ENCODE measurements at regions not wholly inside any gene's neighbourhood (a gene's known extent, or its start where the extent isn't known, plus 50 kb on each side); places are given as distances from the start of the nearest gene placed in this dataset.
A peak's percentile ranks its signal among the peaks of the same experiment; 100 is the strongest.

- H3K4me3 ChIP-seq (ENCODE audit: low read depth, low read length, poor library complexity, severe bottlenecking) = no peak overlapping the region
- no peak for TF ChIP-seq EZH2 (IDR thresholded peaks at IDR 0.05; ENCODE audit: borderline replicate concordance, low read depth, low read length, poor library complexity, severe bottlenecking)
- no peak for TF ChIP-seq CTCF (conservative IDR thresholded peaks at IDR 0.05; ENCODE audit: low read depth, low read length)
- no peaks in the 10 kb centered on the region for H3K4me1 ChIP-seq (ENCODE audit: insufficient read depth, low read length, poor library complexity, severe bottlenecking)
- no peaks in the 10 kb centered on the region for H3K27me3 ChIP-seq (replicated peaks; ENCODE audit: insufficient read depth, low read depth, low read length, poor library complexity)
- no peaks in the 10 kb centered on the region for H3K36me3 ChIP-seq (ENCODE audit: insufficient read depth, low read length, poor library complexity, severe bottlenecking)
- intact Hi-C loops (cut with micrococcal nuclease; ENCODE audit: unreplicated experiment) = loop anchor here (10.0 kb wide), 1 partner anchor 201 kb away; no protein-coding TSS in a partner anchor
- H3K27ac ChIP-seq (ENCODE audit: low read depth, low read length, poor library complexity, severe bottlenecking) = no peak overlapping the region
- CTCF ChIA-PET = no interaction called here
- BruUV-seq (replicated peaks) = no TSS peak
- POLR2A ChIA-PET (ENCODE audit: low non-redundant PET) = no interaction called here
- no peaks in the 10 kb centered on the region for H3K9me3 ChIP-seq (ENCODE audit: low read depth, low read length, poor library complexity, severe bottlenecking)
- no peak for DNase-seq (ENCODE audit: low spot score)
Measured at GRCh38 chr6:28743271-28743789, 180.5 kb downstream of the TRIM27 start.

- Histone ChIP-seq H3K27ac (ENCODE audit: low read depth, low read length, poor library complexity, severe bottlenecking) (no peak overlapping the region), H3K4me3 (ENCODE audit: low read depth, low read length, poor library complexity, severe bottlenecking) (peak overlapping the region; percentile 42), H3K9me3 (ENCODE audit: low read depth, low read length, poor library complexity, severe bottlenecking) (no peaks in the 10 kb centered on the region), H3K36me3 (ENCODE audit: insufficient read depth, low read length, poor library complexity, severe bottlenecking) (no peaks in the 10 kb centered on the region), H3K4me1 (ENCODE audit: insufficient read depth, low read length, poor library complexity, severe bottlenecking) (no peaks in the 10 kb centered on the region), H3K27me3 (replicated peaks; ENCODE audit: insufficient read depth, low read depth, low read length, poor library complexity) (no peaks in the 10 kb centered on the region)
- CTCF ChIA-PET = interaction anchor here (0.6 kb wide), 2 partner anchors 30 to 94 kb away, joined by 3 to 27 read pairs; no protein-coding TSS in a partner anchor
- no TSS peak for BruUV-seq (replicated peaks)
- POLR2A ChIA-PET (ENCODE audit: low non-redundant PET) = no interaction called here
- peak; percentile 29 for DNase-seq (ENCODE audit: low spot score)
- TF ChIP-seq EZH2 (IDR thresholded peaks at IDR 0.05; ENCODE audit: borderline replicate concordance, low read depth, low read length, poor library complexity, severe bottlenecking) = no peak
- intact Hi-C loops (cut with micrococcal nuclease; ENCODE audit: unreplicated experiment) = loop anchor here (10.0 kb wide), 1 partner anchor 198 kb away; no protein-coding TSS in a partner anchor
Measured at GRCh38 chr6:28747083-28747630, 176.6 kb downstream of the TRIM27 start.

GRCh38 chr6:28747631-28748157 lies 176.1 kb downstream of the TRIM27 start:
- CTCF ChIA-PET = interaction anchor here (0.6 kb wide), 2 partner anchors 29 to 94 kb away, joined by 3 to 27 read pairs; no protein-coding TSS in a partner anchor
- POLR2A ChIA-PET (ENCODE audit: low non-redundant PET) = no interaction called here

More at GRCh38 chr6:28747631-28748157, 176.1 kb downstream of the TRIM27 start:
- no peak overlapping the region for H3K27ac ChIP-seq (ENCODE audit: low read depth, low read length, poor library complexity, severe bottlenecking)
- BruUV-seq (replicated peaks) = TSS peak; percentile 100
- TF ChIP-seq CTCF (conservative IDR thresholded peaks at IDR 0.05; ENCODE audit: low read depth, low read length) = no peak
- no peak for TF ChIP-seq EZH2 (IDR thresholded peaks at IDR 0.05; ENCODE audit: borderline replicate concordance, low read depth, low read length, poor library complexity, severe bottlenecking)
- no peaks in the 10 kb centered on the region for H3K27me3 ChIP-seq (replicated peaks; ENCODE audit: insufficient read depth, low read depth, low read length, poor library complexity)
- H3K4me3 ChIP-seq (ENCODE audit: low read depth, low read length, poor library complexity, severe bottlenecking) = peak overlapping the region; percentile 42
- H3K9me3 ChIP-seq (ENCODE audit: low read depth, low read length, poor library complexity, severe bottlenecking) = no peaks in the 10 kb centered on the region
- no peaks in the 10 kb centered on the region for H3K4me1 ChIP-seq (ENCODE audit: insufficient read depth, low read length, poor library complexity, severe bottlenecking)
- H3K36me3 ChIP-seq (ENCODE audit: insufficient read depth, low read length, poor library complexity, severe bottlenecking) = no peaks in the 10 kb centered on the region
- DNase-seq (ENCODE audit: low spot score) = peak; percentile 97
- intact Hi-C loops (cut with micrococcal nuclease; ENCODE audit: unreplicated experiment) = loop anchor here (10.0 kb wide), 1 partner anchor 197 kb away; no protein-coding TSS in a partner anchor
